HEK293T (cell line): ENCODE measurements at regions not wholly inside any gene's neighbourhood (a gene's known extent, or its start where the extent isn't known, plus 50 kb on each side); places are given as distances from the start of the nearest gene placed in this dataset.

Experiments
- ARNT ChIP-seq: fragments of 450-650 bp; IDR thresholded peaks from 2 replicates; pipeline ENCODE4 v1.6.1; 2017; ENCODE audit warnings: mild to moderate bottlenecking
- BHLHE40 ChIP-seq: fragments of 450-650 bp; IDR thresholded peaks from 2 replicates; pipeline ENCODE4 v1.6.1; 2016; ENCODE audit warnings: mild to moderate bottlenecking, moderate library complexity, borderline replicate concordance
- CTBP1 ChIP-seq: fragments of 450-650 bp; IDR thresholded peaks from 2 replicates; pipeline ENCODE4 v1.6.1; 2016; ENCODE audit warnings: borderline replicate concordance
- ELF4 ChIP-seq: fragments of 450-650 bp; IDR thresholded peaks from 2 replicates; pipeline ENCODE4 v1.6.1; 2017; ENCODE audit warnings: antibody characterized with exemption
- FOXK2 ChIP-seq: fragments of 450-650 bp; IDR thresholded peaks from 2 replicates; pipeline ENCODE4 v1.6.1; 2016; ENCODE audit warnings: mild to moderate bottlenecking
- LEF1 ChIP-seq: fragments of 450-650 bp; IDR thresholded peaks from 2 replicates; pipeline ENCODE4 v1.6.1; 2017; ENCODE audit warnings: mild to moderate bottlenecking, borderline replicate concordance
- NFRKB ChIP-seq: fragments of 450-650 bp; IDR thresholded peaks from 2 replicates; pipeline ENCODE4 v1.6.1; 2016; ENCODE audit warnings: mild to moderate bottlenecking, moderate library complexity
- PKNOX1 ChIP-seq: fragments of 450-650 bp; IDR thresholded peaks from 2 replicates; pipeline ENCODE4 v1.6.1; 2016
- SP1 ChIP-seq: fragments of 450-650 bp; IDR thresholded peaks from 2 replicates; pipeline ENCODE4 v1.6.1; 2017
- SUZ12 ChIP-seq: fragments of 450-650 bp; IDR thresholded peaks from 2 replicates; pipeline ENCODE4 v1.6.1; 2016; ENCODE audit warnings: mild to moderate bottlenecking
- ZNF384 ChIP-seq: fragments of 450-650 bp; IDR thresholded peaks from 2 replicates; pipeline ENCODE4 v1.6.1; 2016

- no peak for TF ChIP-seq SP1
- no peak for TF ChIP-seq NFRKB
- no peak for TF ChIP-seq FOXK2
- no peak for TF ChIP-seq ELF4
- TF ChIP-seq ARNT: no peak
- no peak for TF ChIP-seq CTBP1
- TF ChIP-seq LEF1: no peak
- TF ChIP-seq BHLHE40: no peak
- no peak for TF ChIP-seq PKNOX1
- no peak for TF ChIP-seq SUZ12
- no peak for TF ChIP-seq ZNF384
These were observed 481.4 kb downstream of the SLITRK6 start for GRCh38 chr13:85317781-85318180.
